Myocyte (in vitro differentiated cells): ENCODE measurements at regions not wholly inside any gene's neighbourhood (a gene's known extent, or its start where the extent isn't known, plus 50 kb on each side); places are given as distances from the start of the nearest gene placed in this dataset.
"Not testable (repeated sequence)": the region's sequence is repeated elsewhere in the genome, so short reads cannot be mapped to it uniquely, and the experiment has no call there.

Experiments
- DNase-seq: peaks from one replicate; pipeline ENCODE4 v3.0.0-alpha.2; 2012; ENCODE audit warnings: low read depth

GRCh38 chr5:125450771-125451170, 704.3 kb upstream of the ZNF608 start:
- no peak for DNase-seq

- DNase-seq = no peak
These were observed 705.2 kb upstream of the ZNF608 start for GRCh38 chr5:125451622-125452021.

- no peak for DNase-seq
These were observed 706.6 kb upstream of the ZNF608 start for GRCh38 chr5:125452991-125453390.

GRCh38 chr5:125455041-125455440, 708.6 kb upstream of the ZNF608 start:
- DNase-seq = peak; percentile 20

GRCh38 chr5:125456005-125456404, 709.6 kb upstream of the ZNF608 start:
- DNase-seq = not testable (repeated sequence)

- no peak for DNase-seq
These were observed 711.2 kb upstream of the ZNF608 start for GRCh38 chr5:125457617-125458016.

- not testable (repeated sequence) for DNase-seq
These were observed 712.5 kb upstream of the ZNF608 start for GRCh38 chr5:125458949-125459348.

- DNase-seq = peak; percentile 15
These were observed 715.2 kb upstream of the ZNF608 start for GRCh38 chr5:125461641-125462072.

- DNase-seq = no peak
These were observed 717.1 kb upstream of the ZNF608 start for GRCh38 chr5:125463466-125464092.

- DNase-seq = no peak
These were observed 718.5 kb upstream of the ZNF608 start for GRCh38 chr5:125464847-125465432.

GRCh38 chr5:125465703-125466102, 719.3 kb upstream of the ZNF608 start:
- DNase-seq = no peak

GRCh38 chr5:125467222-125467621, 720.8 kb upstream of the ZNF608 start:
- DNase-seq = no peak

GRCh38 chr5:125470280-125470902, 724.0 kb upstream of the ZNF608 start:
- DNase-seq = peak; percentile 77

- no peak for DNase-seq
These were observed 730.6 kb upstream of the ZNF608 start for GRCh38 chr5:125476901-125477585.

GRCh38 chr5:125477586-125477975, 731.1 kb upstream of the ZNF608 start:
- DNase-seq = no peak

GRCh38 chr5:125478599-125478998, 732.2 kb upstream of the ZNF608 start:
- DNase-seq = no peak

GRCh38 chr5:125480911-125481310, 734.5 kb upstream of the ZNF608 start:
- DNase-seq = no peak

GRCh38 chr5:125481506-125482465, 735.3 kb upstream of the ZNF608 start:
- DNase-seq = no peak

- no peak for DNase-seq
These were observed 737.2 kb upstream of the ZNF608 start for GRCh38 chr5:125483609-125484008.

GRCh38 chr5:125484272-125484741, 737.9 kb upstream of the ZNF608 start:
- DNase-seq = peak; percentile 90
